Adrenal gland (tissue), 9 donors: ENCODE measurements at regions not wholly inside any gene's neighbourhood (a gene's known extent, or its start where the extent isn't known, plus 50 kb on each side); places are given as distances from the start of the nearest gene placed in this dataset.

ENCODE experiments used
- DNase-seq, 7 donors: peaks; one replicate each; pipeline ENCODE4 v3.0.0-alpha.2; 2019 to 2020
- H3K27ac ChIP-seq, 5 donors: fragments of 200-600 bp; sonication (generic) in 4 of 5; 1 replicate in 3 of 5; 2 replicates in 2 of 5; pipeline versions ENCODE4 v1.5.1 to v1.8.0; 2016 to 2020; ENCODE audit warnings: mild to moderate bottlenecking in 1 of 5
- H3K27me3 ChIP-seq: fragments of 200-600 bp; 2 replicates; pipeline ENCODE4 v1.8.0; 2021
- H3K36me3 ChIP-seq, 2 donors: fragments of 200-600 bp; replicated peaks in 1 of 2; 1 replicate in 1 of 2; 2 replicates in 1 of 2; pipeline versions ENCODE4 v1.5.1 to v1.8.0; 2018 to 2022
- H3K4me1 ChIP-seq, 2 donors: fragments of 200-600 bp; replicated peaks in 1 of 2; 1 replicate in 1 of 2; 2 replicates in 1 of 2; pipeline versions ENCODE4 v1.5.1 to v1.8.0; 2018 to 2021
- H3K4me3 ChIP-seq, 4 donors: fragments of 200-600 bp; sonication (generic) in 3 of 4; one replicate each; pipeline ENCODE4 v1.5.1; 2016 to 2018
- H3K9me3 ChIP-seq, 3 donors: fragments of 200-600 bp; sonication (generic) in 1 of 3; replicated peaks in 1 of 3; 1 replicate in 2 of 3; 2 replicates in 1 of 3; pipeline versions ENCODE4 v1.5.1 to v1.8.0; 2016 to 2021
- CTCF ChIP-seq, 6 experiments: fragments of 450-650 bp in 4 of 6; fragments of 200-600 bp in 2 of 6; sonication (generic) in 1 of 6; IDR thresholded peaks; 1 replicate in 5 of 6; 2 replicates in 1 of 6; pipeline versions ENCODE4 v1.5.1 to v1.8.0; 2016 to 2021; ENCODE audit warnings: antibody characterized with exemption in 6 of 6, mild to moderate bottlenecking in 2 of 6, moderate library complexity in 1 of 6
- POLR2A ChIP-seq, 2 donors: fragments of 450-650 bp; IDR thresholded peaks; one replicate each; pipeline ENCODE4 v1.6.1; 2017; ENCODE audit warnings: antibody characterized with exemption in 2 of 2, mild to moderate bottlenecking in 2 of 2, moderate library complexity in 1 of 2
- WGBS, 4 donors: extraction: QIAGEN DNeasy Blood & Tissue Kit in 2 of 4; methylation state at CpG; one replicate each; pipeline versions ENCODE4 v1.1.5 to v1.1.7; 2013 to 2017; 5-methylcytosine and 5-hydroxymethylcytosine counted together
- intact Hi-C, 2 donors: fragments of 100-400 bp; cut with DNase I; formaldehyde crosslinking; loops; one replicate each; pipeline versions ENCODE4 v1.14.1 to v1.15.0; 2022 to 2023
- donor health status: healthy with polysubstance abuse.
- donor health status: Bipolar disorder and iron deficiency.
- donor health status: DM: yes; HTN: yes; CAD: no.
- donor health status: DM: no; HTN: no; CAD: no.
- donor health status: DM: no; HTN: no; CAD: no.

- no peaks in the 10 kb centered on the region for H3K36me3 ChIP-seq
- no peaks in the 10 kb centered on the region for H3K9me3 ChIP-seq
- DNase-seq, result no peak
- WGBS, 4 donors, result 82 to 90% (median 85%) methylated on average over 4 of the region's 4 CpGs
- no peak overlapping the region for H3K27ac ChIP-seq
- intact Hi-C loops, result no loop called here
- H3K27me3 ChIP-seq, result no peaks in the 10 kb centered on the region
- TF ChIP-seq POLR2A (IDR thresholded peaks at IDR 0.05), result no peak
- no peak for TF ChIP-seq CTCF (IDR thresholded peaks at IDR 0.05)
- no peaks in the 10 kb centered on the region for H3K4me1 ChIP-seq
- H3K4me3 ChIP-seq, result no peak overlapping the region
Observed at GRCh38 chr7:17421941-17422340, 123.5 kb downstream of the AHR start.

DNA sequence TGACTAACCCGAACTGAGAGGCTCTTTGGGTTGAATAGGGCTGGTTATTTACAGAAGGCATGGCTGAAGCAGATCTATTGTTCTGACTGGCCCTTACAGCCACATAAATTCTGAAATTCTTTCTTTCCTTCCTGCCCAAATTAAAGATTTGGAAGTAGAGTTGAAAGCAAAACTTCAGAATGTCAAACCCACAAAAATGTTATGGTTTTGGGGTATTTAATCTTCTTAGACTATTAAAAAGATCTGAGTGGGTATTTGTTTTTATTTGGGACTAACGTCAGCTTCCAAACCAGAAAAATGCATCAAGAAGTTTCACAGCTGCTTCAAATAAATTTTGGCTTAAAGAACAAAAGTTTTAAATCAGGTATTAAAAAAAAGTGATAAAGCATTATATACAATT lies 124.5 kb downstream of the AHR start:
- intact Hi-C loops, result no loop called here
- Histone ChIP-seq H3K4me3 (no peak overlapping the region), H3K27ac (no peak overlapping the region), H3K27me3 (no peaks in the 10 kb centered on the region), H3K4me1 (no peaks in the 10 kb centered on the region), H3K9me3 (no peaks in the 10 kb centered on the region), H3K36me3 (no peaks in the 10 kb centered on the region)
- DNase-seq, result no peak
- TF ChIP-seq CTCF (IDR thresholded peaks at IDR 0.05) (no peak), POLR2A (IDR thresholded peaks at IDR 0.05) (no peak)
- WGBS, 4 donors, result 63 to 80% (median 72%) methylated on average over 2 of the region's 2 CpGs

- Histone ChIP-seq H3K4me3 (no peak overlapping the region), H3K9me3 (no peaks in the 10 kb centered on the region), H3K27me3 (no peaks in the 10 kb centered on the region), H3K4me1 (no peaks in the 10 kb centered on the region), H3K36me3 (no peaks in the 10 kb centered on the region), H3K27ac (no peak overlapping the region)
- TF ChIP-seq POLR2A (IDR thresholded peaks at IDR 0.05) (no peak), CTCF (IDR thresholded peaks at IDR 0.05) (no peak)
- intact Hi-C loops, result no loop called here
- DNase-seq, result no peak
Observed at GRCh38 chr7:17427924-17428323, 129.5 kb downstream of the AHR start.

DNA sequence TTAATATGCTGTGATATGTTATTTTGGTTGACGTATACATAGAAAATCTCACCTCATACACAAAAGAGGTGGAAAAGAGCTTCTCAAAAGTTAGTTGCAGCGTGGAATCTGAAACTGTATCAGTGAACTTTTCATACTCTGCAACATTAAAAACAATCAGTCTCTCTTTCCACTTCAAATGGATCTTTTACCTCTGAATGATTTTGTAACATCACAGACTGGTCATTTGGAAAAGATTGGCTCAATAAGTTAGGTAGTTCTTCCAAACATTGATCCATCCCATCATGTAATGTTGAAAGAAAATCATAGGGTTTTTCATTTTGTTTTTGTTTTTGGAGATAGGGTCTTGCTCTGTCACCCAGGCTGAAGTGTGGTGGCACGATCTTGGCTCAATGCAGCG lies 131.1 kb downstream of the AHR start:
- no peaks in the 10 kb centered on the region for H3K9me3 ChIP-seq
- WGBS, 4 donors, result 68 to 96% (median 90%) methylated on average over 4 of the region's 4 CpGs

More for the DNA sequence above, 131.1 kb downstream of the AHR start:
- Histone ChIP-seq H3K27ac (no peak overlapping the region), H3K36me3 (no peaks in the 10 kb centered on the region), H3K4me3 (no peak overlapping the region), H3K4me1 (no peaks in the 10 kb centered on the region), H3K27me3 (no peaks in the 10 kb centered on the region)
- intact Hi-C loops, result no loop called here
- no peak for DNase-seq
- TF ChIP-seq CTCF (IDR thresholded peaks at IDR 0.05), result no peak
- TF ChIP-seq POLR2A (IDR thresholded peaks at IDR 0.05), result no peak
